ENCODE measurements at regions not wholly inside any gene's neighbourhood (a gene's known extent, or its start where the extent isn't known, plus 50 kb on each side); places are given as distances from the start of the nearest gene placed in this dataset.
"Not testable (repeated sequence)": the region's sequence is repeated elsewhere in the genome, so short reads cannot be mapped to it uniquely, and the experiment has no call there.

DNA sequence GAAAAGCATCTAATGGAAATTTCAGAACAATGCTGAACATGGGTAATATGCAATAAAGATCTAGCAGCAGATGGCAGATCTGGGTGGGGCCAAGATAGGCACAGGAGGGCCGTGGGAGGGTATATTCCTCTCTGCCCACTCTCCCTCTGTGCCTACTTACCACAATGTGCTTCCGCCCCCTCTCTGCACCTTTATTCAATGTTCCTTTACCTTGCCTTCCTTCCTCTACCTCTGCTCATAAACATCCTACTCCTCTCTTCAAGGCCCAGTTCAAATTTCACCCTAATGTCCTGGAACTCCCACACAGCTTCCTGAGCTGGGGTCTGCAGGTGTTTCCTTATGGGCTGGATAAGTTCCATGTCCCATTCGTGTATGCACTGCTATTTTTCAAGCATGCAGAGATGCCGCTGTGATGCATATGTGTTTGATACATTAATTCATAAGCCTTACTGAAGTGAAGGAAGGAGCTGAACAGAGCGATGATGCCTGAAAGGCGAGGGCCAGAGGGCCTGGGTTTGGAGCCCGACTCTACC, 65.6 kb upstream of the EDEM3 start:
- Mint-ChIP-seq H3K27ac (no peak overlapping the region), H3K9me3 (peaks cover 6% of the 10 kb centered on the region), H3K36me3 (no peaks in the 10 kb centered on the region), H3K27me3 (no peaks in the 10 kb centered on the region), H3K4me3 (no peak overlapping the region), H3K4me1 (ENCODE audit: unreplicated experiment) (peaks cover 14% of the 10 kb centered on the region)
- TF ChIP-seq, protein P1, sequence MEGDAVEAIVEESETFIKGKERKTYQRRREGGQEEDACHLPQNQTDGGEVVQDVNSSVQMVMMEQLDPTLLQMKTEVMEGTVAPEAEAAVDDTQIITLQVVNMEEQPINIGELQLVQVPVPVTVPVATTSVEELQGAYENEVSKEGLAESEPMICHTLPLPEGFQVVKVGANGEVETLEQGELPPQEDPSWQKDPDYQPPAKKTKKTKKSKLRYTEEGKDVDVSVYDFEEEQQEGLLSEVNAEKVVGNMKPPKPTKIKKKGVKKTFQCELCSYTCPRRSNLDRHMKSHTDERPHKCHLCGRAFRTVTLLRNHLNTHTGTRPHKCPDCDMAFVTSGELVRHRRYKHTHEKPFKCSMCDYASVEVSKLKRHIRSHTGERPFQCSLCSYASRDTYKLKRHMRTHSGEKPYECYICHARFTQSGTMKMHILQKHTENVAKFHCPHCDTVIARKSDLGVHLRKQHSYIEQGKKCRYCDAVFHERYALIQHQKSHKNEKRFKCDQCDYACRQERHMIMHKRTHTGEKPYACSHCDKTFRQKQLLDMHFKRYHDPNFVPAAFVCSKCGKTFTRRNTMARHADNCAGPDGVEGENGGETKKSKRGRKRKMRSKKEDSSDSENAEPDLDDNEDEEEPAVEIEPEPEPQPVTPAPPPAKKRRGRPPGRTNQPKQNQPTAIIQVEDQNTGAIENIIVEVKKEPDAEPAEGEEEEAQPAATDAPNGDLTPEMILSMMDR (conservative IDR thresholded peaks at IDR 0.05): no peak
- DNase-seq (ENCODE audit: extremely low spot score, unreplicated experiment): no peak

DNA sequence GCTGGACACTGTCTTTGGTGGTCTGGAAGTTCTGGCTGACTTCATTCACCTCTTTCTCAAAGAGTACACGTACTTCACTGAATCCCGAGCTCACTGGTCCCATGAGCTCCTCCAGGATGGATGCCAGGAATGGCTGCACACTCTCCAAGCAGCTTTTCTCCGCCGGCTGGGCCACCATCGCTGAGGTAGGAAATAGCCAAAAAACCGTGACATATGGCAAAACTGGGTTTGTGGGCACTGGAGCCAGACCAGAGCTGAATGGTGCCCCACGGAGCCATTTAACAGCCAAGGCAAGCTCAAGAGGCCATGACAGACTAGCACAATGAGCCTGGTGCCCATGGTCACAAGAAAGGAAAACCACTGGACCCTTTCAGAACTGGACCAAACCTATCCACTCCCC, 64.0 kb upstream of the EDEM3 start:
- H3K4me3 Mint-ChIP-seq: no peak overlapping the region
- no peaks in the 10 kb centered on the region for H3K27me3 Mint-ChIP-seq
- no peak for DNase-seq (ENCODE audit: extremely low spot score, unreplicated experiment)
- peaks cover 8% of the 10 kb centered on the region for H3K4me1 Mint-ChIP-seq (ENCODE audit: unreplicated experiment)
- TF ChIP-seq, protein P1 (conservative IDR thresholded peaks at IDR 0.05): no peak
- H3K36me3 Mint-ChIP-seq: no peaks in the 10 kb centered on the region
- H3K9me3 Mint-ChIP-seq: peaks cover 8% of the 10 kb centered on the region
- H3K27ac Mint-ChIP-seq: no peak overlapping the region

DNA sequence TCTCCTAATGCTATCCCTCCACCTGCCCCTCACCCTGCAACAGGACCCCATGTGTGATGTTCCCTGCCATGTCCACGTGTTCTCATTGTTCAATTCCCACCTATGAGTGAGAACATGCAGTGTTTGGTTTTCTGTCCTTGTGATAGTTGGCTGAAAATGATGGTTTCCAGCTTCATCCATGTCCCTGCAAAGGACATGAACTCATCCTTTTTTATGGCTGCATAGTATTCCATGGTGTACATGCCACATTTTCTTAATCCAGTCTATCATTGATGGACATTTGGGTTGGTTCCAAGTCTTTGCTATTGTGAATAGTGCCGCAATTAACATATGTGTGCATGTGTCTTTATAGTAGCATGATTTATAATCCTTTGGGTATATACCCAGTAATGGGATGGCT, 62.3 kb upstream of the EDEM3 start:
- not testable (repeated sequence) for H3K9me3 Mint-ChIP-seq; H3K4me3 Mint-ChIP-seq; DNase-seq (ENCODE audit: extremely low spot score, unreplicated experiment); H3K27ac Mint-ChIP-seq; H3K27me3 Mint-ChIP-seq; H3K4me1 Mint-ChIP-seq (ENCODE audit: unreplicated experiment); H3K36me3 Mint-ChIP-seq

DNA sequence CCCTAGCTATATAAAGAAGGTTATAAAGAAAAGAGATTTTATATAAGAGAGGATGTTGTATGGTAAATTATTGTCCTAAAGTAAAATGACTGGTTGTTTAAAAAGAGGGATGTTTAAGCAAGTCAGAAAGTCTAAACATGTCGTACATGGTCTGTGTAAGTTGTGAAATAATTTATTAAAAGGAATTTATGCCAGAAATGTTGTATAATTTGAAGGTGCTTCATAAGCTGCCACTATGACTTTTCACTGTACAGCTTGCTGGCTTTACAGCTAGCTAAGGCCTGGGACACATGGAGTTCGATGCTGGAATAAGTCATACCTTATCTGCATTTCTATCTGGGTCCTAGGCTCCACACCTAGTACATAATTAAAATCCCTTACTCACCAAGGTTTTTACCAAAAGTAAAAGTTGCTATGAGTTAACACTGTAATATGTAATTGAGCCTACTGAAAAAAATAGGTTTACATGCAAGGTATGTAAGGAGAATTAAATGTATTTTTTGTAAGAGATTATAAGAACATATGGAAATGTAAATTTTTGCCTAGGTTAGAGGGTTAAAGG, 59.0 kb upstream of the EDEM3 start:
- Mint-ChIP-seq H3K4me3 (no peak overlapping the region), H3K9me3 (peaks cover 3% of the 10 kb centered on the region), H3K27me3 (no peaks in the 10 kb centered on the region), H3K36me3 (no peaks in the 10 kb centered on the region), H3K4me1 (ENCODE audit: unreplicated experiment) (no peaks in the 10 kb centered on the region), H3K27ac (no peak overlapping the region)
- TF ChIP-seq, protein P1 (conservative IDR thresholded peaks at IDR 0.05): no peak
- DNase-seq (ENCODE audit: extremely low spot score, unreplicated experiment): no peak

DNA sequence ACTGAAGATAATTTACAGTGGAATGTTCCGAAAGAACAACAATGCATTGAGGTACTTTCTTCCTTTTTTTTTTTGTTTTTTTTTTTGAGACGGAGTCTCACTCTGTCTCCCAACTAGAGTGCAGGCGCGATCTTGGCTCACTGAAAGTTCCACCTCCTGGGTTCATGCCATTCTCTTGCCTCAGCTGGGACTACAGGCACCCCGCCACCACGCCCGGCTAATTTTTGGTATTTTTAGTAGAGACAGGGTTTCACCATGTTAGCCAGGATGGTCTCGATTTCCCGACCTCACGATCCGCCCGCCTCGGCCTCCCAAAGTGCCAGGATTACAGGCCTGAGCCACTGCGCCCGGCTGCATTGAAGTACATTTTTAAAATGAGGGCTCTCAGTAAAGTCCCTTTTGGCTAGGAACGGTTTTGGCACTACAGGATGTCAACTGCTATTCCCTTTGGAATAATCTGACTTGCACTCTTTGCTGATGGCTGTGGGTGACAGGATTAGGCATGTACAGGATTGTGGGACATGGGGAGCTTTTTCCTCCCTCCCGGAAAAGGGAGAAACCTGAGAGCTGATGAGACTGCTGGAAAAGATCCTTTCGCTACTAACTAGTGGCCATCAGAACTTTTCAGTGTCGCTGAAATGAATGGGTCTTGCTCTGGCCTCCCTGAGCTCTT, 56.9 kb upstream of the EDEM3 start:
- Mint-ChIP-seq H3K9me3 (peaks cover 3% of the 10 kb centered on the region), H3K27me3 (peaks cover 3% of the 10 kb centered on the region), H3K4me3 (no peak overlapping the region), H3K4me1 (ENCODE audit: unreplicated experiment) (no peaks in the 10 kb centered on the region), H3K36me3 (no peaks in the 10 kb centered on the region), H3K27ac (no peak overlapping the region)
- no peak for DNase-seq (ENCODE audit: extremely low spot score, unreplicated experiment)
- TF ChIP-seq, protein P1 (conservative IDR thresholded peaks at IDR 0.05): no peak

DNA sequence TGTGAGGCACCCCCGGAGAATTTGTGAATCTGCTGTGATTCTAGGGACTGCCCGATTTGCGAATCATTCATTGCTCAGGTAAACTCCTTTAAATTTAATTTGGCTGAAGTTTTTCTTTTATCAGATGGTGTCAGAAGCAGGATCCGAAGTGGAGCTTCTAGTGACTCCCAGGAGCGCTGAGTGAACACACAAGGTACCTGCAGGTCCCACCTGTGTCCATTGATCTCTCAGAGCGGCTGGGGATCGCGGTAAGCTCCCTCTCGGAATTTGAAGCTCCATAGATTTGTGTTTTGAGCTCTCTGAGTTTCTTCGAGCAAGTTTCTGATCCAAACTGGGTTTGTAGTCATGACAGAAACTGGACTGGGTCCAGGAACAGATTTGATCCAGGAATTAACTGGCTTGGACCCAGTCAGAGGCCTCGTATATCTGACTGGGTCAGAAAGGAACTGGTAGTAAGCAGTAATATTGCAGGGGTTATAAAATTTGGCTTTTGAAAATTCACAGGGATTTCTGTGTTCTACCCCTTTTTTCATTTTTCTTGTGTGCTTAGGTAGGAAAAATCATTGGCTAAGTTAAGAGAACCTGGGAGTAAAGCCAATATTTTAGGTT, 56.2 kb upstream of the EDEM3 start:
- no peak overlapping the region for H3K4me3 Mint-ChIP-seq

More for the DNA sequence above, 56.2 kb upstream of the EDEM3 start:
- H3K4me1 Mint-ChIP-seq (ENCODE audit: unreplicated experiment): peaks cover under 1% of the 10 kb centered on the region
- peaks cover 3% of the 10 kb centered on the region for H3K27me3 Mint-ChIP-seq
- TF ChIP-seq, protein P1 (conservative IDR thresholded peaks at IDR 0.05): no peak
- no peaks in the 10 kb centered on the region for H3K36me3 Mint-ChIP-seq
- no peak overlapping the region for H3K27ac Mint-ChIP-seq
- H3K9me3 Mint-ChIP-seq: peaks cover 3% of the 10 kb centered on the region
- DNase-seq (ENCODE audit: extremely low spot score, unreplicated experiment): no peak

Measured in type B pancreatic cell (in vitro differentiated cells).